HCT116 (cell line): ENCODE measurements at regions not wholly inside any gene's neighbourhood (a gene's known extent, or its start where the extent isn't known, plus 50 kb on each side); places are given as distances from the start of the nearest gene placed in this dataset.

Experiments
- ATAC-seq: fragments of 200-7000 bp; cut with Tn5 transposase; 2 replicates; pipeline ENCODE4 v1.9.1; 2020; ENCODE audit warnings: mild to moderate bottlenecking, moderate library complexity
- BruUV-seq: library from RNA; stranded (reverse); fragments of 400-500 nt; replicated peaks from 2 replicates; lab custom pipeline; 2021; lab: Mats Ljungman, UMichigan
- CTCF ChIA-PET: fragments of 300-600 bp; sonication (Branson Sonifier 250); formaldehyde crosslinking; loops from one replicate; lab custom pipeline; 2021; ENCODE audit warnings: antibody characterized with exemption; lab: Charles Lee
- POLR2A ChIA-PET: fragments of 300-600, 350-600 bp; sonication (Branson Sonifier 250); formaldehyde crosslinking; loops from one replicate; lab custom pipeline; 2021; ENCODE audit warnings: antibody characterized with exemption; lab: Charles Lee
- RAD21 ChIA-PET, 2 experiments: fragments of 300-600 bp; sonication (Branson Sonifier 250); formaldehyde crosslinking; loops; one replicate each; lab custom pipeline; 2023; ENCODE audit warnings: low total read pairs in 2 of 2; ENCODE audit not compliant: uncharacterized antibody in 2 of 2, unreplicated experiment in 2 of 2, low non-redundant PET in 1 of 2; lab: Charles Lee
- DNase-seq: peaks from one replicate; pipeline ENCODE4 v3.0.0-alpha.2; 2010; ENCODE audit warnings: low read depth, low spot score
- H2AFZ ChIP-seq: fragments of 200-600 bp; shearing (Covaris generic), sonication (generic); 2 replicates; pipeline ENCODE4 v1.6.1; 2017; ENCODE audit warnings: low read depth, mixed run types, mixed read lengths, antibody characterized with exemption, low read length; ENCODE audit not compliant: poor library complexity, severe bottlenecking
- H3K27ac ChIP-seq: 2 replicates; pipeline ENCODE4 v1.5.1; 2012; ENCODE audit warnings: low read depth, low read length
- H3K27me3 ChIP-seq: fragments of 200-600 bp; sonication (generic); 2 replicates; pipeline ENCODE4 v1.6.1; 2016; ENCODE audit warnings: mixed run types, low read length, mixed read lengths; ENCODE audit not compliant: insufficient read depth
- H3K36me3 ChIP-seq, 2 experiments: fragments of 200-500 bp in 1 of 2; fragments of 200-600 bp in 1 of 2; sonication (Bioruptor generic) in 1 of 2; sonication (generic) in 1 of 2; 2 replicates each; pipeline versions ENCODE4 v1.5.1 to v1.6.1; 2014 to 2016; ENCODE audit warnings: low read length in 2 of 2, inconsistent platforms in 1 of 2, mixed read lengths in 1 of 2, mixed run types in 1 of 2; ENCODE audit not compliant: insufficient read depth in 2 of 2, control insufficient read depth in 1 of 2
- H3K4me1 ChIP-seq, 2 experiments: fragments of 200-600 bp in 1 of 2; sonication (generic) in 1 of 2; 2 replicates each; pipeline versions ENCODE4 v1.5.1 to v1.6.1; 2012 to 2017; ENCODE audit warnings: low read length in 2 of 2, inconsistent platforms in 1 of 2, mild to moderate bottlenecking in 1 of 2, mixed read lengths in 1 of 2, mixed run types in 1 of 2, moderate library complexity in 1 of 2; ENCODE audit not compliant: insufficient read depth in 2 of 2, control insufficient read depth in 1 of 2
- H3K4me2 ChIP-seq: fragments of 200-600 bp; sonication (generic); 2 replicates; pipeline ENCODE4 v1.6.1; 2017; ENCODE audit warnings: mixed run types, low read length, mixed read lengths
- H3K4me3 ChIP-seq, 2 experiments: fragments of 200-600 bp in 1 of 2; sonication (generic) in 1 of 2; replicated peaks in 1 of 2; 2 replicates each; pipeline ENCODE4 v1.5.1; 2011 to 2016; ENCODE audit warnings: low read length in 2 of 2, control low read depth in 1 of 2, low read depth in 1 of 2, mild to moderate bottlenecking in 1 of 2, mixed read lengths in 1 of 2, mixed run types in 1 of 2
- H3K79me2 ChIP-seq: fragments of 200-600 bp; sonication (generic); 2 replicates; pipeline ENCODE4 v1.6.1; 2017; ENCODE audit warnings: mild to moderate bottlenecking, mixed run types, low read length, moderate library complexity, mixed read lengths; ENCODE audit not compliant: insufficient read depth
- H3K9ac ChIP-seq: fragments of 200-600 bp; sonication (generic); 2 replicates; pipeline ENCODE4 v1.6.1; 2016; ENCODE audit warnings: low read length, mixed read lengths
- H3K9me2 ChIP-seq: fragments of 200-600 bp; sonication (generic), shearing (Covaris generic); 2 replicates; pipeline ENCODE4 v1.6.1; 2017; ENCODE audit warnings: mixed run types, mild to moderate bottlenecking, moderate library complexity; ENCODE audit not compliant: insufficient read depth
- H3K9me3 ChIP-seq, 2 experiments: fragments of 200-500 bp in 1 of 2; fragments of 200-600 bp in 1 of 2; sonication (Bioruptor generic) in 1 of 2; sonication (generic) in 1 of 2; 2 replicates each; pipeline ENCODE4 v1.6.1; 2014 to 2017; ENCODE audit warnings: low read length in 2 of 2, mixed read lengths in 2 of 2, inconsistent platforms in 1 of 2, low read depth in 1 of 2, mild to moderate bottlenecking in 1 of 2, mixed run types in 1 of 2, moderate library complexity in 1 of 2; ENCODE audit not compliant: control insufficient read depth in 1 of 2, insufficient read depth in 1 of 2
- H4K20me1 ChIP-seq: fragments of 200-600 bp; sonication (generic), shearing (Covaris generic); 2 replicates; pipeline ENCODE4 v1.6.1; 2017; ENCODE audit warnings: mixed run types, mild to moderate bottlenecking, moderate library complexity; ENCODE audit not compliant: insufficient read depth
- ATF3 ChIP-seq: IDR thresholded peaks from 2 replicates; pipeline ENCODE4 v1.6.1; 2012
- CEBPB ChIP-seq: IDR thresholded peaks from 2 replicates; pipeline ENCODE4 v1.6.1; 2012; ENCODE audit warnings: low read depth
- CTCF ChIP-seq, 3 experiments: fragments of 200-600 bp in 1 of 3; sonication (generic) in 1 of 3; IDR thresholded peaks in 2 of 3; conservative IDR thresholded peaks in 1 of 3; 2 replicates each; pipeline ENCODE4 v1.5.1; 2012 to 2017; ENCODE audit warnings: low read depth in 2 of 3, low read length in 2 of 3, antibody characterized with exemption in 1 of 3, borderline replicate concordance in 1 of 3, control low read depth in 1 of 3, mild to moderate bottlenecking in 1 of 3, mixed read lengths in 1 of 3, mixed run types in 1 of 3, moderate library complexity in 1 of 3; ENCODE audit not compliant: insufficient read depth in 1 of 3
- EGR1 ChIP-seq: IDR thresholded peaks from 2 replicates; pipeline ENCODE4 v1.6.1; 2012; ENCODE audit warnings: low read depth
- FOSL1 ChIP-seq: IDR thresholded peaks from 2 replicates; pipeline ENCODE4 v1.6.1; 2012; ENCODE audit warnings: low read depth
- JUND ChIP-seq: IDR thresholded peaks from 2 replicates; pipeline ENCODE4 v1.6.1; 2012
- RAD21 ChIP-seq: IDR thresholded peaks from 2 replicates; pipeline ENCODE4 v1.6.1; 2012; ENCODE audit warnings: low read depth, mild to moderate bottlenecking
- TCF7L2 ChIP-seq: IDR thresholded peaks from 2 replicates; pipeline ENCODE4 v1.7.0; 2011; ENCODE audit warnings: borderline replicate concordance, inconsistent platforms; ENCODE audit not compliant: insufficient read depth, insufficient read length; ENCODE audit errors: extremely low read depth
- ZFX ChIP-seq: fragments of 450-650 bp; IDR thresholded peaks from 2 replicates; pipeline ENCODE4 v1.6.1; 2017
- intact Hi-C: fragments of 100-400 bp; cut with micrococcal nuclease; formaldehyde crosslinking; loops from 2 replicates; pipeline ENCODE4 v1.10.0; 2022

GRCh38 chr7:67916571-67917436 is 920.2 kb downstream of the TYW1 start:
- POLR2A ChIA-PET, result no interaction called here

More at GRCh38 chr7:67916571-67917436, 920.2 kb downstream of the TYW1 start:
- no peak overlapping the region for H3K4me2 ChIP-seq
- H3K36me3 ChIP-seq, result no peaks in the 10 kb centered on the region
- ATAC-seq, result no peak
- H3K27ac ChIP-seq, result no peak overlapping the region
- H3K9me2 ChIP-seq, result no peaks in the 10 kb centered on the region
- H3K27me3 ChIP-seq, result no peaks in the 10 kb centered on the region
- no peak for DNase-seq
- no peak overlapping the region for H3K9ac ChIP-seq
- no peak overlapping the region for H3K4me3 ChIP-seq
- H2AFZ ChIP-seq, result no peak overlapping the region
- CTCF ChIA-PET, result no interaction called here
- intact Hi-C loops, result no loop called here
- no peaks in the 10 kb centered on the region for H4K20me1 ChIP-seq
- no peaks in the 10 kb centered on the region for H3K79me2 ChIP-seq
- TF ChIP-seq CTCF (IDR thresholded peaks at IDR 0.05 in 2 of 3, conservative IDR thresholded peaks at IDR 0.05 in 1 of 3; ENCODE audit: borderline replicate concordance in 1 of 3, insufficient read depth in 1 of 3, low read depth in 2 of 3, low read length in 2 of 3), result no peak
- no peak for TF ChIP-seq FOSL1
- no peak for TF ChIP-seq TCF7L2
- TF ChIP-seq CEBPB, result no peak
- no peak for TF ChIP-seq ZFX
- no peak for TF ChIP-seq JUND
- no peak for TF ChIP-seq EGR1
- TF ChIP-seq RAD21, result no peak
- TF ChIP-seq ATF3, result no peak
- H3K9me3 ChIP-seq, result peaks cover 0 to 13% of the 10 kb centered on the region in 2 experiments; a peak in 1 of 4 replicates
- H3K4me1 ChIP-seq, result no peaks in the 10 kb centered on the region
- no TSS peak for BruUV-seq
- RAD21 ChIA-PET, result no interaction called here
